ENCODE measurements at regions not wholly inside any gene's neighbourhood (a gene's known extent, or its start where the extent isn't known, plus 50 kb on each side); places are given as distances from the start of the nearest gene placed in this dataset.

- H3K9me3 Mint-ChIP-seq, result peaks cover 54% of the 10 kb centered on the region
- H3K27ac Mint-ChIP-seq, result no peak overlapping the region
- H3K4me1 Mint-ChIP-seq, result no peaks in the 10 kb centered on the region
- no peaks in the 10 kb centered on the region for H3K27me3 Mint-ChIP-seq (ENCODE audit: low read depth, poor library complexity)
- no peak for TF ChIP-seq CTCF (IDR thresholded peaks at IDR 0.05)
- DNase-seq, result no peak
- H3K4me3 Mint-ChIP-seq, result no peak overlapping the region
- H3K36me3 Mint-ChIP-seq (ENCODE audit: low read depth), result no peaks in the 10 kb centered on the region
Observed at GRCh38 chrX:81054904-81055303, 146.8 kb downstream of the HMGN5 start.

GRCh38 chrX:81021478-81021877, 180.2 kb downstream of the HMGN5 start:
- Mint-ChIP-seq H3K27ac (no peak overlapping the region), H3K36me3 (ENCODE audit: low read depth) (no peaks in the 10 kb centered on the region), H3K4me3 (no peak overlapping the region), H3K9me3 (peaks cover 87% of the 10 kb centered on the region), H3K4me1 (no peaks in the 10 kb centered on the region), H3K27me3 (ENCODE audit: low read depth, poor library complexity) (no peaks in the 10 kb centered on the region)
- DNase-seq, result no peak
- TF ChIP-seq CTCF (IDR thresholded peaks at IDR 0.05), result no peak

GRCh38 chrX:81003491-81004185, 194.0 kb upstream of the BRWD3 start:
- Mint-ChIP-seq H3K4me3 (no peak overlapping the region), H3K4me1 (no peaks in the 10 kb centered on the region), H3K27me3 (ENCODE audit: low read depth, poor library complexity) (no peaks in the 10 kb centered on the region), H3K36me3 (ENCODE audit: low read depth) (no peaks in the 10 kb centered on the region), H3K9me3 (peaks cover 69% of the 10 kb centered on the region), H3K27ac (no peak overlapping the region)
- no peak for DNase-seq
- TF ChIP-seq CTCF (IDR thresholded peaks at IDR 0.05), result no peak

GRCh38 chrX:80984118-80984517, 174.4 kb upstream of the BRWD3 start:
- peaks cover 80% of the 10 kb centered on the region for H3K9me3 Mint-ChIP-seq
- no peaks in the 10 kb centered on the region for H3K36me3 Mint-ChIP-seq (ENCODE audit: low read depth)
- TF ChIP-seq CTCF (IDR thresholded peaks at IDR 0.05), result no peak
- no peaks in the 10 kb centered on the region for H3K4me1 Mint-ChIP-seq
- no peaks in the 10 kb centered on the region for H3K27me3 Mint-ChIP-seq (ENCODE audit: low read depth, poor library complexity)
- H3K27ac Mint-ChIP-seq, result no peak overlapping the region
- DNase-seq, result no peak
- H3K4me3 Mint-ChIP-seq, result no peak overlapping the region

Data from nephron progenitor cell (in vitro differentiated cells).